ENCODE measurements at regions not wholly inside any gene's neighbourhood (a gene's known extent, or its start where the extent isn't known, plus 50 kb on each side); places are given as distances from the start of the nearest gene placed in this dataset.

DNA sequence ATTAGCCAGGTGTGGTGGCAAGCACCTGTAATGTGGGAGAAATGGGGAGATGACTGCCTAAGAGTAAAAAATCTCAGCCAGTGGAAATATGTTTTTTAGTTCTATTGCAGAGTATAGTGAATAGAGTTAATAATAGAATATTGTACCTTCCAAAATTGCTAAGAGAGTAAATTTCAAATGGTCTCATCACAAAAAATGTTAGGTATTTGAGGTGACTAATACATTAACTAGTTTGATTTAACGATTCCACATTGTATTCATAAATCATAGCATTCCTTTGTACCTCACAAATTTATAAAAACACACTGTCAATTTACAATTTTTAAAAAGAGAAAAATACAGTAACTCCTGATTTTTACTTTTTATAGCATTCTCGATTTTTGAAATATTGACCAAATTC is 681.5 kb upstream of the EPHA5 start:
- TF ChIP-seq EZH2 (IDR thresholded peaks at IDR 0.05; ENCODE audit: low read length) = no peak
- TF ChIP-seq, protein P1, sequence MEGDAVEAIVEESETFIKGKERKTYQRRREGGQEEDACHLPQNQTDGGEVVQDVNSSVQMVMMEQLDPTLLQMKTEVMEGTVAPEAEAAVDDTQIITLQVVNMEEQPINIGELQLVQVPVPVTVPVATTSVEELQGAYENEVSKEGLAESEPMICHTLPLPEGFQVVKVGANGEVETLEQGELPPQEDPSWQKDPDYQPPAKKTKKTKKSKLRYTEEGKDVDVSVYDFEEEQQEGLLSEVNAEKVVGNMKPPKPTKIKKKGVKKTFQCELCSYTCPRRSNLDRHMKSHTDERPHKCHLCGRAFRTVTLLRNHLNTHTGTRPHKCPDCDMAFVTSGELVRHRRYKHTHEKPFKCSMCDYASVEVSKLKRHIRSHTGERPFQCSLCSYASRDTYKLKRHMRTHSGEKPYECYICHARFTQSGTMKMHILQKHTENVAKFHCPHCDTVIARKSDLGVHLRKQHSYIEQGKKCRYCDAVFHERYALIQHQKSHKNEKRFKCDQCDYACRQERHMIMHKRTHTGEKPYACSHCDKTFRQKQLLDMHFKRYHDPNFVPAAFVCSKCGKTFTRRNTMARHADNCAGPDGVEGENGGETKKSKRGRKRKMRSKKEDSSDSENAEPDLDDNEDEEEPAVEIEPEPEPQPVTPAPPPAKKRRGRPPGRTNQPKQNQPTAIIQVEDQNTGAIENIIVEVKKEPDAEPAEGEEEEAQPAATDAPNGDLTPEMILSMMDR (optimal IDR thresholded peaks at IDR 0.05 in 1 of 3, IDR thresholded peaks at IDR 0.05 in 1 of 3, conservative IDR thresholded peaks at IDR 0.05 in 1 of 3; ENCODE audit: extremely low read depth in 1 of 3, insufficient read depth in 2 of 3, low read length in 3 of 3) = no peak

Data from keratinocyte (primary cell).